ENCODE measurements at regions not wholly inside any gene's neighbourhood (a gene's known extent, or its start where the extent isn't known, plus 50 kb on each side); places are given as distances from the start of the nearest gene placed in this dataset.

DNA sequence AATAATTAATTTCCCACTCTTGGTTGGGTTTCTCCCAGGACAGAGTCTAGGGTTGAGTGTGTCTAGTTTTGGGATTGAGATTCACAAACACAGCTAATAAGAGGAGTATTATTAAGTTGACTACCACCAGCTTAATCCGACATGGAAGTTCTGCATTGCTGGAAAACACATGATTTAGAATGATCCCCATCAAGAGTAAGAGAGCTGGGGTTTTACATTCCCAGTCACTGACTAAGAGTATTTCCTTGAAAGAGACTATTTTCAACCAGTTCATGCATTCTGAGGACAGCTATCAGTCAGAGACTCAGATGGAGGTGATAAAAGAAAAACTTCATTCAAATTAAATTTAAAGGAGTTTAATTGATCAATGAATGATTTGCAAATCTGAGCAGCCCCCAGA lies 334.6 kb upstream of the LRATD1 start:
- intact Hi-C loops (cut with DNase I), result no loop called here
- Histone ChIP-seq H3K27ac (no peak overlapping the region), H3K4me3 (no peak overlapping the region), H3K27me3 (peaks cover 0 to 4% (median 0%) of the 10 kb centered on the region in 9 donors), H3K9me3 (no peaks in the 10 kb centered on the region), H3K4me1 (no peaks in the 10 kb centered on the region), H3K36me3 (no peaks in the 10 kb centered on the region)
- WGBS, 4 donors, result 69 to 94% (median 84%) methylated on average over 1 of the region's 1 CpG
- no peak for ATAC-seq
- no peak for TF ChIP-seq CTCF (IDR thresholded peaks at IDR 0.05)
- no peak for TF ChIP-seq POLR2A (IDR thresholded peaks at IDR 0.05)
- DNase-seq, result no peak

GRCh38 chr2:14301331-14301730 lies 331.2 kb upstream of the LRATD1 start:
- peaks cover 0 to 3% (median 0%) of the 10 kb centered on the region in 9 donors for H3K27me3 ChIP-seq
- no peak overlapping the region for H3K4me3 ChIP-seq
- intact Hi-C loops (cut with DNase I), result no loop called here
- no peak for TF ChIP-seq CTCF (IDR thresholded peaks at IDR 0.05)
- TF ChIP-seq POLR2A (IDR thresholded peaks at IDR 0.05), result no peak
- WGBS, 4 donors, result 73 to 83% (median 79%) methylated on average over 2 of the region's 2 CpGs
- no peaks in the 10 kb centered on the region for H3K36me3 ChIP-seq
- ATAC-seq (no peak), DNase-seq (no peak)
- H3K9me3 ChIP-seq, result no peaks in the 10 kb centered on the region
- H3K27ac ChIP-seq, result no peak overlapping the region
- H3K4me1 ChIP-seq, result no peaks in the 10 kb centered on the region

DNA sequence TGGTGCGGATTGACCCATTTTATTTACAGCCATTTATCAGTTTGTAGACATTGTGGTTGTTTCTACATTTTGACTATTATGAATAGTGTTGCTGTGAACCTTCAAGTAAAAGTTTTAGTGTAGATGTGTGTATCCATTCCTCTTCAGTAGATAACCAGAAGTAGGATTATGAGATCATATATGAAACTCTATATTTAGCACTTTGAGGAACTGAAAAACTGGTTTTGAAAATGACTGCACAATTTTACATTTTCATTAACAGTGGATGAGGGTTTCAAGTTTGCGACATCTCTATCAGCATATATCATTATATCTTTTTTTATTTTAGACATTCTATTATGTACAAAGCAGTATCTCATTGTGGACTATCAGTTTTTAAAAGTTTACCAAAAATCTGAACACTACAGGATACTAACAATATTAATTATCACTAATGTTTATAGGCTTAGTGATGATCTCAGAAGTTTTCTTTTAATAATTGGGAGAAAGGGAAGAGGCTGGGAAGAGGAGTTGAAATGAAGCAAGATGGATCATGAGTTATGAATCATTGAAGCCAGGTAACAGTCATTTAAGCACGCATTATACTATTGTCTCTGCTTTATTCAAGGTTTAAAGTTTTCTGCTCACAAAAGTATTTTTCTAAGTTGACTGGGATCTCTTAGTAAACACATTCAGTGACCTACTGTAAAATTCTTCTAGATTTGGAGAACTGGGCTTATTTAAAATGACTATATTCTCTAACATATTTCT lies 329.0 kb upstream of the LRATD1 start:
- DNase-seq (no peak), ATAC-seq (no peak)
- Histone ChIP-seq H3K36me3 (no peaks in the 10 kb centered on the region), H3K9me3 (no peaks in the 10 kb centered on the region), H3K4me3 (no peak overlapping the region), H3K27ac (no peak overlapping the region), H3K4me1 (no peaks in the 10 kb centered on the region), H3K27me3 (no peaks in the 10 kb centered on the region)
- TF ChIP-seq POLR2A (IDR thresholded peaks at IDR 0.05) (no peak), CTCF (IDR thresholded peaks at IDR 0.05) (no peak)
- intact Hi-C loops (cut with DNase I), result no loop called here
- WGBS, 4 donors, result 87 to 93% (median 91%) methylated on average over 3 of the region's 3 CpGs

GRCh38 chr2:14304326-14304725 lies 328.2 kb upstream of the LRATD1 start:
- TF ChIP-seq POLR2A (IDR thresholded peaks at IDR 0.05) (no peak), CTCF (IDR thresholded peaks at IDR 0.05) (no peak)

More at GRCh38 chr2:14304326-14304725, 328.2 kb upstream of the LRATD1 start:
- intact Hi-C loops (cut with DNase I), result no loop called here
- no peaks in the 10 kb centered on the region for H3K36me3 ChIP-seq
- H3K27me3 ChIP-seq, result no peaks in the 10 kb centered on the region
- H3K4me1 ChIP-seq, result no peaks in the 10 kb centered on the region
- H3K4me3 ChIP-seq, result no peak overlapping the region
- no peak overlapping the region for H3K27ac ChIP-seq
- H3K9me3 ChIP-seq, result no peaks in the 10 kb centered on the region
- DNase-seq, result no peak
- no peak for ATAC-seq

Data from heart left ventricle (tissue), 16 donors.